Mesenteric fat pad (tissue), 1 donor: ENCODE measurements at regions not wholly inside any gene's neighbourhood (a gene's known extent, or its start where the extent isn't known, plus 50 kb on each side); places are given as distances from the start of the nearest gene placed in this dataset.
"Not testable (repeated sequence)": the region's sequence is repeated elsewhere in the genome, so short reads cannot be mapped to it uniquely, and the experiment has no call there.

Experiments
- DNase-seq: peaks from one replicate; pipeline ENCODE4 v3.0.0-alpha.2; 2020; ENCODE audit warnings: low spot score
- donor health status: DM: yes; HTN: yes; CAD: no.

DNA sequence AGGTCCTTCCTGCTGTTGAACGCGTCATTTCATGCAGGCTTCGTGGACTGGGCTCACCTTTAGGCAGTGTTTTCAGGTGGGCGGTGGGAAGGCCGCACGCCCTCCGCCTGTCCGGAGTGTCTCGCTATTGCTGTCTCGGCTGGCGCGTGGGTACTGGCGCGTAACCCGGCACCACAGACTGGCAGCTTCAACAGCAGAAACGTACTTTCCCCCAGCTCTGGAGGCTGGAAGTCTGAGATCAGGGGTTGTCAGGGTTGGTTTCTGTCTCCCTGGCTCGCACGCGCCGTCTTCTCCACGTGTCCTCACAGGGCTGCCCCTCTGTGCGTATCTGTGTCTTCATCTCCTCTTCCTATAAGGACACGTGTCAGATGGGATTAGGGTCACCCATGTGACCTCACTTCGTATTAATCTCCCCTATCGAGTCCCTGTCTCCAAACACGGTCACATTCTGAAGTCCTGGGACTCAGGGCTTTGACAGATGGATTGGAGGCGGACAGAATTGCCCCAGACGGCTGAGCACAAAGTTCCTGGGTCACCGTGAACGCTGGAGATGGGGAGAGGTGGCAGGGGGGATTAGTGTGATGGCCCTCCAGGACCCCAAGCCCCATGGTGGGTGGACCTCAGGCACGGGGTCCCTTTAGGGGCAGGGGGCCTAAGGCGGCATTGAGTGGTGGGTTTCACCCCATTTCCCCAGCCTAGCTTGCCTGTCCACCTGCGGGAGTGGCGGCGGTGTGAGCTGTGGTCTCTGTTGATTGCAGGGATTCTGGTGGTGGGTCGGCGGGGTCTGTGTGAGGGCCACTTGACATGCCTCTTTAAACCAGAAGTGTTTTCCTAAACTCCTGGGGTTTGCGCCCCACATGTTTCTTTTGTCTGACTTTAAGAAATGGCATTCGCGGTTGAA lies 83.4 kb upstream of the LRPAP1 start:
- DNase-seq, result no peak

DNA sequence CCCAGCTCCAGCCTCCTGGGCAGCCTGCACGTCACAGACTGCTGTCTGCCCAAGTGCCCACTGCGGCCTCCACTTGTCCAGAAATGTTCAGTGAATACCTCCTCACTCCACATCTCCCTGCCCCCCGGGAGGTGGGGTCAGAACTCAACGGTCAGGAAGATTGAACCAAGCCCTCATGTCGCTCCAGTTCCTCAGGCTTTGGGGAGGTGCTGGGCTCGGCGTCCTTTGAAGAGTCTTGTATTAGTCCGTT lies 82.4 kb upstream of the LRPAP1 start:
- DNase-seq, result no peak

DNA sequence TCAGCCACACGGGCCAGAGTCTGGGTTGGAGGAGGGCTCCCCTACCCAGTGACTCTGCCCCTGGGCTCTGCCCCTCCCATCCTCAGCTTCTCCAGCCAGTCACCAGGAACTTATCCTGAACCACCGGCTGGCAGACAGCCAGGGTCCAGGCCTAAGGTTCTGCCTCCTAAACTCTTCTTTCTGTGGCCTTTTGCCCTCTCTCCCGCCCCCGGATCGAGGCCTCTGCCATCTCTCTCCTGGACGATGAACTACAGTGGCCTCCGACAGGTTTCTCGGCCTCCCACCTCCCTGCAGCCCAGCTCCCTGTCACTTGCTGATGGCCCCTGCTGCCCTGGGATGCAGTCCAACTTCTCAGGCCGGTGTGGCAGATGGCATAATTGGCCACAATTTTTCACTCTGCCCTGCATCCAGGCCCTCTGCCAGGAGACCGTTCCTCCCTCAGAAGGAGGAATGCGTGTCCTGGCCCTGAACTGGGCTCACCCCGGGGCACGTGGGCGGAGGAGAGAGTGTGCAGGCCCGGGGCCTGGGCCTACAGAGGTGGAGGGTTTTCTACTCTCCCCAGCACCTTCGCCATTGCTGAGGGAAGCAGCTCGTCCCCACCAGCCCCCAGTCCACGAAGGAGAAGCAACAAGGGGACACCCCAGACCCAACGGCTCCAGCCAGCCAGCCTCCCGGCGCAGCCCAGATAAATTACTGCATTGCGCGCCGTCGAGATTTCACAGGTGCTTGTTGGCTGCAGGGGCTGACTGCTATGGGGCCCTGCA lies 81.9 kb upstream of the LRPAP1 start:
- no peak for DNase-seq

DNA sequence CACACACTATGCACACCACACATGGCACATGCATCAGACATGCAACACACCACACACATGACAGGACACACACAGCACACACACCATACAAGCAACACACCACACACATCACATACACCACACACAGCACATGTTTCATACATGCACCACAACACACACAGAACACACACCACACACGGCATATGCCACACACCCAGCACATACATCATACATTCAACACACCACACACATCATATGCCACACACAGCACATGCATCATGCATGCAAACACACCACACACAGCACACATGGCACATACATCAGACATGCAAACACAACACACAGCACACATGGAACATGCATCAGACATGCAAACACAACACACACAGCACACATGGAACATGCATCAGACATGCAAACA lies 80.7 kb upstream of the LRPAP1 start:
- DNase-seq, result no peak

DNA sequence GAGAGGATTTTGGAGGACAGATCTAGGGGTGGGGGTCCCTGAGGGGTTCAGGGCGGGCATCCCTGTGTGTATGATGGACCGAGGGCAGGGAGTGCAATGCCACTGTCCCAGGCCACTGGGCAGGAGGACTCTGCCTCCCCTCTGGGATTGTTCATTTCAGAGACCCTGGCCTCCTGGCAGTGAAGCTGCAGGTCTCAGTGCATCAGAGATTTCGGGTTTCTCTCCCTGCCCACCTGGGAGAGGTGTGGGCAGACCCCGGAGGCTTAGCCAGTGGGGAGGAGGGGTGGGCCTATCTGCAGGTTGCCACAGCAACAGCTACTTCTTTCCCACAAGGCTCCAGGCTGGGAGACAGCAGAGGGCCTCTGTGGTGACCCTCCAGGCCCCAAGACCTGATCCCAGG lies 80.1 kb upstream of the LRPAP1 start:
- no peak for DNase-seq

DNA sequence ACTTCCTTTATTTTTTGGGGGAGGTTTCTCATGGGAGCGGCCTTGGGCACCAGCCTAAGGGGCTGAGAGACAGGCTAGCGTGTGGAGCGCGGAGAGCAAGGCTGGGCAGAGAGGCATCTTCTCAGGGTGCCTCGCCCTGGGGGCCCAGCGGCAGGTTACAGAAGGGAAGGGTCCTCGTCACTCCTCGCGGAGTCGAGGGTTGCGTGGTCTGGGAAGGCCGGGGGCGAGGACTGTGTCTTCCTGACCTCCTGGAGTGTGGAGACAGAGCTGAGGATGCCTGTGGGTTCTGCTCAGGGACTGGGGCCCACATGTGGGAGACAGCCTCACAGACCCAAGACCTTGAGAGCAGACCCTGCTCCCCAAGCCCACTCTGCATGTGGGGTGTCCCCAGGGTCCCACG lies 79.6 kb upstream of the LRPAP1 start:
- DNase-seq, result no peak

DNA sequence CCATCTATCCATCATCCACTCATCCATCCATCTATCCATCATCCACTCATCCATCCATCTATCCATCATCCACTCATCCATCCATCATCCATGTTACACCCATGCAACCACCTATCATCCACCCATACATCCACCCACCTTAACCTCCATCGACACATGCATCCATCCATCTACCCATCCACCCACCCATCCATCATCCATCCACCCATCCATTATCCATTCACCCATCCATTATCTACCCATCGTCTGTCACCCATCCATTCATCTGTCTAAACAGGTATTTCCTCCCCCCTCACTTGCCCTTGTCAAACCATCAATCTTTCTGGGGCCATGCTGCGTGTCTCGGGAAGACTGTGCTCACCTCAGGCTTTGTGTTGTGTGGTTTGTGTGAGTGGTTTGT lies 78.6 kb upstream of the LRPAP1 start:
- not testable (repeated sequence) for DNase-seq

DNA sequence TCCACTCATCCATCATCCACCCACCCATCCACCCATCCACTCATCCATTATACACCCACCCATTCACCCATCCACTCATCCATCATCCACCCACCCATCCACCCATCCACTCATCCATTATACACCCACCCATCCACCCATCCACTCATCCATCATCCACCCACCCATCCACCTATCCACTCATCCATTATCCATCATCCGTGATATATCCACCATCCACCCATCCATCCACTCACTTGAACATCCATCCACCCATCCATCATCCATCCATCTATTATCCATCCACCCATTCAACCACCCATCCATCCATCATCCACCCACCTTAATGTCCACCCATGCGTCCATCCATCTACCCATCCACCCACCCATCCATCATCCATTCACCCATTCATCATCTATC lies 77.7 kb upstream of the LRPAP1 start:
- not testable (repeated sequence) for DNase-seq

DNA sequence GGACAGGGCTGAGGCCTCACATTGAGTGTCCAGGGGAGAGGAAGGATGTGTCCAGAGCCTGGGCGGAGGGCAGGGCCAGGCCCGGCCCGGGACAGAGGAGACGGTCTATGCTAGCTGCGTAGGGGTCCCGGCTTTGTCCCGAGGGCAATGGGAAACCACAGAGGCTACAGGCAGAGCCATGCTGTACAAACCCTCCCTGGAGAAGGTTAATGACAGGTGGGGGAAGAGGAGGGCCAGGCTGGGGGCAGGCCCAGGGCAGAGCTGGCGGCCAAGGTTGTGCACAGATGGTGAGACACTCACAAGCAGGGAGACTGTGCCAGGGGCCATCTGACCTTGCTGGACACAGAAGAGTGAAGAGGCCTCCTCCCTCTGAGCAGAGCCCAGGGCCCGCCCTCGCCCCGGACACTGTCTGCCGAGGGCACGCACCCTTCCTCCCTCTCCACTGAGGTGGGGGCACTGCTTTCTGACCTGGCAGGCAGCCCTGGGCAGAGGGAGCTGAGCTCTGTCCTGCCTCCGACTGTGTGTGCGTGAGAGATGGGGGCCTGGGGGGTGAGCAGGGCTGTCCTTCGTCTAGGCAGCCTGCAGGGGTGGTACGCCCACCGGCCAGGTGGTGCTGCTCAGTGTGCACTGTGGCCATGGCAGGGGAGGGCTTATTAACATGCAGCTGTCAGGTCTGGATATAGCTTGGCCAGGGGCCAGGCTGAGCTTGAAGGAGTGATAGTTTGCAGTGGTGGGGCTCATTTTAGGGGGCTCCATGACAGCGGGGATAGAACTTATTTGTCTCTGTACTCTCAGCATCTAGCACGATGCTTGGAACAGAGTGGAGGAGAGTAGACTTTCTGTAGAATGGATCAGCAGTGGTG lies 75.7 kb upstream of the LRPAP1 start:
- DNase-seq, result no peak

DNA sequence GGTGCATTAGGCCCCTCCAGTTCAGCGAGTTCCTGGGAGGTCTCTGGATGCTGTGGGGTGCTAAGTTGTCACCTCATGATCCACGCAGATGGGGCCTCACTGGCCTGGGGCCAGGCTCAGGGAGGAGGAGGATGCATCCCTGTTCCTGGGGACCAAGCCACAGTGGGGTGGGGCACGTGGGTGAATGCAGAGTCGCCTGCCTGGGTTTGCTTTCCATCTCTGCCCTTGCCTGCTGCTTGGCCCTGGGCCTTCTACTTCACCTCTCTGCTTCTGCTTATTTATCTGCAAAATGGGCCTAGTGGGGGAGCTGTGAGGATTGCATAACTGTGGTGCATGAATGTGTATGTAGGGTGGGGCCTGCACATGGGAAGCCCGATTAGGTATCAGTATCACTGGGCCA lies 74.6 kb upstream of the LRPAP1 start:
- not testable (repeated sequence) for DNase-seq

DNA sequence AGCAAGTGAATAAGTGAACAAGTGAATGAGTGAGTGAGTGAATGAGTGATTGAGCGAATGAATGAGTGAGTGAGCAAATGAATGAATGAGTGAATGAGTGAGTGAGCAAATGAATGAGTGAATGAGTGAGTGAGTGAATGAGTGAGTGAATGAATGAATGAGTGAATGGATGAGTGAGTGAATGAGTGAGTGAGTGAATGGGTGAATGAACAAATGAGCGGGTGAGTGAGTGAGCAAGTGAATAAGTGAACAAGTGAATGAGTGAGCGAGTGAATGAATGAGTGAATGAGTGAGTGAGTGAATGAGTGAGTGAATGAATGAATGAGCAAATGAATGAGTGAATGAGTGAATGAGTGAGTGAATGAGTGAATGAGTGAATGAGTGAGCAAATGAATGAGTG lies 74.0 kb upstream of the LRPAP1 start:
- DNase-seq, result not testable (repeated sequence)

DNA sequence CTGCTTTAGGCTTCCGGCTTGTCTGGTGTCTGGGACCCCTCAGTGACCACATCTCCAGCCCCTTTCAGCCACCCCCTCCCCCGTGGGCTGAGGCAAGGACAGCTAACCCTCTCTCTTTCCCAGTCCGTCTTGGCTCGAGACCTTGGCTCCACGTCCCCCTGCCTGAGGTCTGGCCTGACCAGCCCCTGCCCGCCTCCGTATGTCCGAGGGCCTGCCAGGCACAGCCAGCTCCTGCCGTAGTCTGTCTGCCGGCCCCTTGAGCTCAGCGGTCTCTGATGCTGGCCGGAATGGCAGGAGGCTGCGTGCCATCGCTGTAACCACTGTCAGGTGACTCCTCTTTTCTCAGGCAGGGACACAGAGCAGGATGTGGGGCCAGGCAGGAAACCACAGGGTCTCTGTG lies 73.3 kb upstream of the LRPAP1 start:
- no peak for DNase-seq

DNA sequence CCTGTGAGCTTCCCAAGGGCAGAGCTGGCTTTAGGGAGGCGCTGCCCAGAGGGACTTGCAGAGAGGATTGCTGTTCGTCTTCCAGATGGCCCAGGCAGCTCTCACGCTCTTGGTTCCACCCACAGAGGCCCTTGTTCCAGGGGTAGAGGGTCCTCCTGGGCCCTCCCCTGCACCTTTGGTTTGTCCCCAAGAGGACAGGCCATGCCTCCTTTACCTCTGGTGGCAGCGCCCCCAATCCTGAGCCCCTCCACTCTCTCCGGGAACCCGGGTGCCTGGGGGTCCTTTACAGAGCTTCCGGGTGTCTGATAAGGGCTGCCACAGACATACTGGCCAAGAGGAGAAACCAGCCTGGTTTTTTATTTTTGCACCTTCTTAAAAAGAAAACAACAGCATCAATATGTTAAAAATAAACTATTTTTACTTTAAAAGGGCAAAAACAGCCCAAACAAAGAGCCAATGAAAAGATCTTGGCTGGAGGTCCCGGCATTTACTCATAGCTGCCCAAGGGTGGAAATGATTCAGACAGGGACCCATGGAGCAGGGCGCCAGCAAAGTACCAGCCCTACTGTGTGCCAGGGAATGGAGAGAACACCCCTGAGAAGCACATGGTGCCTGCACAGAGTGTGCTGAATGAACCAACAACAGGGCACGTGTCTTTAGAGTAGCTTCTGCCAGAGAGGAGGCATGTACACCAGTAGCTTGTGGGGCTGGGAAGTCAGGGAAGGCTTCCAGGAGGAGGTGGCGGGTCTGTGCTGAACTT lies 70.8 kb upstream of the LRPAP1 start:
- DNase-seq, result peak; percentile 67

DNA sequence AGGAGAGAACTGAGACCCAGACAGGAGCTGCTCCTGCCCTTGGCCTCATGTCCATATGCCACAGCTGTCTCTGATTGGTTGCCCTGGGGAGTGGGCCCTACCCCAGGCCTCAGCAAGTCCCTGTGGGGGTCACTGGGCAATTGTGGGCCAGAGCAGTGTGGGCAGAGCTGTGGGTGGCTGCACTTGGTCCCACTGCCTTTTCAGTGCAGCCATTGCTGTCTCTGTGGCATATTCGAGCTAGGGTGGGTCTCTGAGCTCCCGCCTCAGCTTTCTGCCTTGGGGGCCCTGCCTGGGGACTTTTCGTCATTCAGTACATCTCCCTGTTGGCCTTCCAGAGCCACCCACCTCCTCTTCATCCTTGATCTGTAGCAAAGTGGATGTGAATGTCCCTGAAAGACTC lies 69.8 kb upstream of the LRPAP1 start:
- DNase-seq, result no peak

DNA sequence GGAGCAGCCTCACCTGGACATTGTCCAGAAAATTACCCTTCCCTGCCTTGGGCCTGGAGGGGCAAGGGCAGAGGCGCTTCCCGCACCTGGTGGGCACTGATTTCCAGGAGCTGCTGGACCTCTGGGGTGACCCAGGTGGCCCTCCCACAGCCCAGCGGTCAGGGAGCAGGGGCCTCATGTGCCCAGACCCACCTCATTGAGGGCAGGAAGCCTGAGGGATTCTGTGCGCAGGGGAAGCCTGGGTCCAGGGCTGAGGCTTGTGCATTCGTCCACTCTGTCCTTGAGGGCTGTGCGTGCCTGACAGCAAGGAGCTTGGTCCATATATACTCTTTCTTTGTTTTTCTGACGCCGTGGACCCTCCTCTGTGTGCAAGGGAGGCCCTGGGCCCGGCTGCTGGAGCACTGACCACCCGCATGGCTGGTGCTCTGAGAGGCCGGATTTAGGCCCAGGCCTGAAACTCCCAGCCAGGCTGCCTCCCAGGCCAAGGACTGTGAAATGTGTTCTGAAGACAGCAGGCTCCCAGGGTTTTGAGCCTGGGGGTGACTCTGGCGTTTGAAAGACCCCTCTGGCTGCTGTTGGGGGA lies 69.0 kb upstream of the LRPAP1 start:
- DNase-seq, result peak; percentile 87

DNA sequence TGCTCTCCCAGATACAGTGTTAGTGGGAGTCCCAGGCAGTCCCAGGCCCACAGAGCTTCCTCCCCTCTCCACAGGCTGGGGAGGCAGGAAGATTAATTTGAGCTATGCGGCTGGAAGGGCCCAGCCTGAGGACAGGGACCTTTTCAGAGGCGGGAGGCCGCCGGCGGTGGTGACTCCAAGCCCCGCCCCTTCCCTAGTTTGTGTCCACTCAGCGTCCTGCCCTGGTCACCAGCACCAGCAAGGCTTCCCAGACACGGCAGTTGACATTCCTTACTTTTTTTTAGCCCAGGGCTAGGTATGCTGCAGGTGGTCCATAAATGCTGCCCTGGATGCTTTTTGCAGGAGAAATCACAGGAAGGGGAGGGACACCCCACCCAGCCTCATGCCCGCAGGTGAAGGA lies 67.7 kb upstream of the LRPAP1 start:
- peak; percentile 72 for DNase-seq

DNA sequence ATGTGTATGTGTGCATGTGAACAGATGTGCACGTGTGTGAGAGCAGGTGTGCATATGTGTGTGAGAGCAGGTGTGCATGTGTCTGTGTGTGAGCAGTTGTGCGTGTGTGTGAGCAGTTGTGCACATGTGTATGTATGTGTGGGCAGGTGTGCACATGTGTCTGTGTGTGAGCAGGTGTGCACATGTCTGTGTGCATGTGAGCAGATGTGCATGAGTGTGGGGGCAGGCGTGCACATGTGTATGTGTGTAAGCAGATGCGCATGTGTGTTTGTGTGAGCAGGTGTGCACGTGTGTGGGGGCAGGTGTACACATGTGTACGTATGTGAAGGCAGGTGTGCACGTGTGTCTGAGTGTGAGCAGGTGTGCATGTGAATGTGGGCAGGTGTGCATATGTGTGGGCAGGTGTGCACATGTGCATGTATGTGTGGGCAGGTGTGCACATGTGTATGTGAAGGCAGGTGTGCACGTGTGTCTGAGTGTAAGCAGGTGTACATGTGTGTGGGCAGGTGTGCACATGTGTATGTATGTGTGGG lies 66.5 kb upstream of the LRPAP1 start:
- DNase-seq, result peak; percentile 80

DNA sequence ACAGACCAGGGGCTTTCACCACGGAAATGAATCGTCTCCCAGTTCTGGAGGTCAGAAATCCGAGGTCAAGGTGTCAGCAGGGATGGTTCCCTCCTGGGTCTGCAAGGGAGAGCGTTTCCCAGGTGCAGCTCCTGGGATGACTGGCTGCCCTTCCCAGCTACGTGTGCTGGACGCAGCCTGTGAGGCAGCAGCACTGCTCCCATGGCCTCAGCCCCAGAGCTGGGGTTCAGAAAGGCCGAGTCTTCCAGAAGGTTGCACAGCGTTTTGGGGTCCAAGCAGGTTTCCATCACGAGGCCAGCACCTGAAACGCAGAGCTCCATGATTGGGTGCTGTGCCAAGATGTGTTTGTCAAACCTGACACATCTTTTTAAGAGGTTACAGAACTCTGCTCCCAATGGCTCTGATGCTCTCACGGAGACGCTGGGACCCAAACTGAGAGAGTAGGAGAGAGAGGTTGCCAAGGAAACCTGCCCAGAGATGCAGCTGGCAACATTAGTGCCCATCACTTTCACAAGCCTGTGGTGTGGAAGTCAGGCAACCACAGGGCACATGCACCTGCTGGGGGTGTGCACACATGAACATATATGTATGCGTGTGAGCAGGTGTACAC lies 65.8 kb upstream of the LRPAP1 start:
- peak; percentile 73 for DNase-seq

DNA sequence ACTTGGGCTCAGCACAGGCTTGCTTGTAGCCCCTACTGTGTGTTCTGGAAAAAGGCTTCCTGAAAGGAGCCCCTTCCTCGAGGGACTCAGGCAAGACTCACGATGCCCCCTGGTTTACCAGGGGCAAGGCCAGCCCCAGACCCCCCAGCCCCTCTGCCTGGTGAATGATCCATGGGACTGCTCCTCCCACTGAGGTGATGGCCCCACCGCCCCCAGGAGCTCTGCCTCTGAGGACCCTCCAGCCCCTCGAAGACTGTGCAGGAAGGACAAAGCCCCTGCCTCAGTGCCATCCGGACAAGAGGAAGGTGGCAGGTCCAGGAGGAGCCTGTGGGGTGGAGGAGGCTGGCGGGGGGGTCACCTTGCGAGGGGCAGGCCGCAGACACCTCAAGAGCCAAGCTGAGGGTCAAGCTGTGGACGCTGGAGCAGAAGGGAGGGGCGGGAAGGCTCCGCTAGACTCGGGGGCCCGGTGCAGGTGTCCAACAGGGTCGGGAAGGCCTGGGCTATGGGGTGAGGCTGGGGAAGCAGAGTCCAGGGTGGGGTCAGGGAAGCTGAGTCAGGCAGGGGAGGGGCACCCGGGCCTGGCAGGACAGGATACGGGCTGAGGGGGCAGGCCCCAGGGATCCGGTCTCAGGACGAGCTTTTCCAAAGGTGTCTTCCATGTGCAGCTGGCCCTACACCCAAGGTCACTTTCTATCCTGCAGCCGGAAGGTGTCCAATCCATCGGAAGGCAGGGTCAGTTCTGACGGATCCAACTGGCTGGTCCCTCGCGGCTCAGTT lies 64.9 kb upstream of the LRPAP1 start:
- peak; percentile 86 for DNase-seq
